Keratinocyte (primary cell): ENCODE measurements at regions not wholly inside any gene's neighbourhood (a gene's known extent, or its start where the extent isn't known, plus 50 kb on each side); places are given as distances from the start of the nearest gene placed in this dataset.

Source experiments
- DNase-seq: peaks from one replicate; pipeline ENCODE4 v3.0.0-alpha.2; 2011; ENCODE audit warnings: low read depth, missing footprints, low spot score
- FAIRE-seq: peaks from 2 replicates; lab custom pipeline; 2011; peaks lifted over from hg19 to GRCh38; lab: Jason Lieb, UNC
- H2AFZ ChIP-seq: 2 replicates; pipeline ENCODE4 v1.6.0; 2012; ENCODE audit warnings: low read length, control low read depth, inconsistent platforms; ENCODE audit not compliant: control insufficient read depth
- H3K27ac ChIP-seq: 2 replicates; pipeline ENCODE4 v1.5.1; 2011; ENCODE audit warnings: low read length; ENCODE audit not compliant: control insufficient read depth, insufficient read depth
- H3K27me3 ChIP-seq: 3 replicates; pipeline ENCODE4 v1.6.0; 2011; ENCODE audit warnings: low read length; ENCODE audit not compliant: control insufficient read depth, insufficient read depth; ENCODE audit errors: extremely low read depth
- H3K36me3 ChIP-seq, 2 experiments: 2 replicates in 1 of 2; 3 replicates in 1 of 2; pipeline ENCODE4 v1.5.1; 2011; ENCODE audit warnings: low read length in 2 of 2, mild to moderate bottlenecking in 1 of 2; ENCODE audit not compliant: control insufficient read depth in 2 of 2, insufficient read depth in 2 of 2; ENCODE audit errors: extremely low read depth in 1 of 2
- H3K4me1 ChIP-seq: 3 replicates; pipeline ENCODE4 v1.5.1; 2011; ENCODE audit warnings: low read length; ENCODE audit not compliant: control insufficient read depth, insufficient read depth; ENCODE audit errors: extremely low read depth
- H3K4me2 ChIP-seq: 3 replicates; pipeline ENCODE4 v1.6.0; 2011; ENCODE audit warnings: low read depth, low read length; ENCODE audit not compliant: control insufficient read depth, insufficient read depth; ENCODE audit errors: extremely low read depth
- H3K4me3 ChIP-seq, 3 experiments: fragments of 200-600 bp in 1 of 3; sonication (generic) in 1 of 3; 2 replicates in 2 of 3; 3 replicates in 1 of 3; pipeline ENCODE4 v1.5.1; 2011 to 2016; ENCODE audit warnings: low read length in 3 of 3, mild to moderate bottlenecking in 3 of 3, control low read depth in 2 of 3, inconsistent platforms in 1 of 3, low read depth in 1 of 3, mixed read lengths in 1 of 3, mixed run types in 1 of 3, moderate library complexity in 1 of 3; ENCODE audit not compliant: control insufficient read depth in 2 of 3, insufficient read depth in 2 of 3; ENCODE audit errors: extremely low read depth in 1 of 3
- H3K79me2 ChIP-seq: 2 replicates; pipeline ENCODE4 v1.6.0; 2012; ENCODE audit warnings: low read length; ENCODE audit not compliant: control insufficient read depth, insufficient read depth
- H3K9ac ChIP-seq: 3 replicates; pipeline ENCODE4 v1.6.0; 2011; ENCODE audit warnings: low read length; ENCODE audit not compliant: control insufficient read depth, insufficient read depth; ENCODE audit errors: extremely low read depth
- H3K9me1 ChIP-seq: 3 replicates; pipeline ENCODE4 v1.6.0; 2011; ENCODE audit warnings: low read length; ENCODE audit not compliant: control insufficient read depth, insufficient read depth; ENCODE audit errors: extremely low read depth
- H3K9me3 ChIP-seq: 2 replicates; pipeline ENCODE4 v1.5.1; 2012; ENCODE audit warnings: low read depth, low read length; ENCODE audit not compliant: control insufficient read depth
- H4K20me1 ChIP-seq: 3 replicates; pipeline ENCODE4 v1.6.0; 2011; ENCODE audit warnings: low read length; ENCODE audit not compliant: control insufficient read depth, insufficient read depth; ENCODE audit errors: extremely low read depth
- CTCF ChIP-seq, 3 experiments: IDR thresholded peaks in 1 of 3; conservative IDR thresholded peaks in 1 of 3; optimal IDR thresholded peaks in 1 of 3; 2 replicates in 2 of 3; 3 replicates in 1 of 3; pipeline versions ENCODE3 to v1.5.1; 2011; ENCODE audit warnings: low read length in 3 of 3, mild to moderate bottlenecking in 3 of 3, moderate library complexity in 2 of 3, control low read depth in 1 of 3, inconsistent platforms in 1 of 3; ENCODE audit not compliant: insufficient read depth in 2 of 3; ENCODE audit errors: extremely low read depth in 1 of 3
- EZH2 ChIP-seq: IDR thresholded peaks from one replicate; pipeline ENCODE4 v1.6.1; 2012; ENCODE audit warnings: inconsistent platforms, mild to moderate bottlenecking, low read length, moderate library complexity
- dilution Hi-C: fragments of 300-500 bp; cut with MboI; formaldehyde crosslinking; loops from one replicate; pipeline ENCODE4 v1.7.0; 2020; ENCODE audit warnings: low sequenced_read_pairs; ENCODE audit not compliant: extremely low pct_ligation_motif_present

- DNase-seq (no peak), FAIRE-seq (no peak)
- no peaks in the 10 kb centered on the region for H3K79me2 ChIP-seq
- H3K27me3 ChIP-seq, result no peaks in the 10 kb centered on the region
- no peak overlapping the region for H3K27ac ChIP-seq
- no peak overlapping the region for H3K9ac ChIP-seq
- H3K9me1 ChIP-seq, result no peaks in the 10 kb centered on the region
- no peaks in the 10 kb centered on the region for H3K9me3 ChIP-seq
- peaks cover 8% of the 10 kb centered on the region for H3K4me1 ChIP-seq
- H3K4me2 ChIP-seq, result no peak overlapping the region
- no peak for TF ChIP-seq EZH2
- no peak for TF ChIP-seq CTCF (optimal IDR thresholded peaks at IDR 0.05 in 1 of 3, IDR thresholded peaks at IDR 0.05 in 1 of 3, conservative IDR thresholded peaks at IDR 0.05 in 1 of 3; ENCODE audit: extremely low read depth in 1 of 3, insufficient read depth in 2 of 3, low read length in 3 of 3)
- H2AFZ ChIP-seq, result no peak overlapping the region
- H3K4me3 ChIP-seq, result no peak overlapping the region
- H3K36me3 ChIP-seq, result no peaks in the 10 kb centered on the region
- dilution Hi-C loops, result no loop called here
- H4K20me1 ChIP-seq, result no peaks in the 10 kb centered on the region
These were observed 161.0 kb upstream of the GLI2 start for GRCh38 chr2:120574620-120575019.

- Histone ChIP-seq H3K4me1 (peaks cover 8% of the 10 kb centered on the region), H3K27me3 (peaks cover 8% of the 10 kb centered on the region), H3K79me2 (no peaks in the 10 kb centered on the region), H2AFZ (no peak overlapping the region), H3K27ac (no peak overlapping the region), H3K4me2 (no peak overlapping the region), H3K4me3 (no peak overlapping the region), H3K9me1 (no peaks in the 10 kb centered on the region), H4K20me1 (no peaks in the 10 kb centered on the region), H3K9ac (no peak overlapping the region), H3K36me3 (no peaks in the 10 kb centered on the region), H3K9me3 (no peaks in the 10 kb centered on the region)
- DNase-seq (no peak), FAIRE-seq (no peak)
- no peak for TF ChIP-seq EZH2
- no peak for TF ChIP-seq CTCF (optimal IDR thresholded peaks at IDR 0.05 in 1 of 3, IDR thresholded peaks at IDR 0.05 in 1 of 3, conservative IDR thresholded peaks at IDR 0.05 in 1 of 3; ENCODE audit: extremely low read depth in 1 of 3, insufficient read depth in 2 of 3, low read length in 3 of 3)
- dilution Hi-C loops, result no loop called here
These were observed 159.7 kb upstream of the GLI2 start for GRCh38 chr2:120575966-120576365.
